ENCODE measurements at regions not wholly inside any gene's neighbourhood (a gene's known extent, or its start where the extent isn't known, plus 50 kb on each side); places are given as distances from the start of the nearest gene placed in this dataset.

GRCh38 chr11:70577948-70578347, 179.6 kb downstream of the CTTN start:
- Histone ChIP-seq H3K9me3 (ENCODE audit: control insufficient read depth, insufficient read depth, low read length) (no peaks in the 10 kb centered on the region), H3K27ac (ENCODE audit: low read length) (no peak overlapping the region), H3K4me1 (ENCODE audit: control insufficient read depth, insufficient read depth, low read length) (no peaks in the 10 kb centered on the region), H3K4me3 (ENCODE audit: low read length) (no peak overlapping the region), H3K27me3 (ENCODE audit: control insufficient read depth, insufficient read depth, low read length) (no peaks in the 10 kb centered on the region), H3K36me3 (ENCODE audit: control insufficient read depth, insufficient read depth, low read length) (no peaks in the 10 kb centered on the region)
- Mint-ChIP-seq H3K4me1 (no peaks in the 10 kb centered on the region), H3K4me3 (no peak overlapping the region), H3K36me3 (no peaks in the 10 kb centered on the region), H3K9me3 (no peaks in the 10 kb centered on the region), H3K27ac (no peak overlapping the region), H3K27me3 (ENCODE audit: low read depth in 2 of 2) (peaks cover 0 to 3% of the 10 kb centered on the region in 2 donors)
- no peak for ATAC-seq
- intact Hi-C loops (cut with micrococcal nuclease): no loop called here
- peak in 1 of 2 donors; percentile 9 for DNase-seq
- no peak for TF ChIP-seq CTCF (IDR thresholded peaks at IDR 0.05)
- WGBS (ENCODE audit: insufficient coverage): 82% methylated on average over 14 of the region's 14 CpGs

DNA sequence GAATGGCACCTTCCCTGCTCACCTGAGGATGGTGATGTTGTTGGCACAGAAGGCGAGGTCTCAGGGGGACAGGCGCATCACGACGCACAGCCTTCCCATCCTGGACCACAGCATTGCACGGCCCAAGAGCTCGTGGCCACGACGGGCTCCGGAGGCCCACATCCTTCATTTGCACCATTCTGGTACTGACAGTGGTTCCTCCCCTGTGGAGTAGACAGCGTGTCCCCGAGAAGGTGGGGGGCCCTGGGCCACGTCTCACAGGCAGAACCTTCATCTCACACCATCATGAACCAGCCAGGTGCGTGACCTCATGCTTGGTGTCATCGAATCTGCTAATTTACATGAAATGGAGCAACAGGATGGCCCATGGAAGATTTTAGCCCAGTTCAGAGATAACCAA, 180.0 kb downstream of the CTTN start:
- Histone ChIP-seq H3K27me3 (ENCODE audit: control insufficient read depth, insufficient read depth, low read length) (no peaks in the 10 kb centered on the region), H3K4me3 (ENCODE audit: low read length) (no peak overlapping the region), H3K27ac (ENCODE audit: low read length) (no peak overlapping the region), H3K36me3 (ENCODE audit: control insufficient read depth, insufficient read depth, low read length) (no peaks in the 10 kb centered on the region), H3K4me1 (ENCODE audit: control insufficient read depth, insufficient read depth, low read length) (no peaks in the 10 kb centered on the region), H3K9me3 (ENCODE audit: control insufficient read depth, insufficient read depth, low read length) (no peaks in the 10 kb centered on the region)
- Mint-ChIP-seq H3K36me3 (no peaks in the 10 kb centered on the region), H3K9me3 (no peaks in the 10 kb centered on the region), H3K27ac (no peak overlapping the region), H3K4me3 (no peak overlapping the region), H3K4me1 (no peaks in the 10 kb centered on the region), H3K27me3 (ENCODE audit: low read depth in 2 of 2) (peaks cover 0 to 3% of the 10 kb centered on the region in 2 donors)
- 82% methylated on average over 14 of the region's 14 CpGs for WGBS (ENCODE audit: insufficient coverage)
- DNase-seq (no peak), ATAC-seq (no peak)
- TF ChIP-seq CTCF (IDR thresholded peaks at IDR 0.05): no peak
- intact Hi-C loops (cut with micrococcal nuclease): no loop called here

GRCh38 chr11:70578831-70579230, 180.5 kb downstream of the CTTN start:
- ATAC-seq (no peak), DNase-seq (peak in 1 of 2 donors; percentile 4)
- intact Hi-C loops (cut with micrococcal nuclease): no loop called here
- Mint-ChIP-seq H3K27me3 (ENCODE audit: low read depth in 2 of 2) (peaks cover 0 to 3% of the 10 kb centered on the region in 2 donors), H3K9me3 (no peaks in the 10 kb centered on the region), H3K36me3 (no peaks in the 10 kb centered on the region), H3K27ac (no peak overlapping the region), H3K4me1 (no peaks in the 10 kb centered on the region), H3K4me3 (no peak overlapping the region)
- H3K9me3 ChIP-seq (ENCODE audit: control insufficient read depth, insufficient read depth, low read length): no peaks in the 10 kb centered on the region
- H3K27ac ChIP-seq (ENCODE audit: low read length): no peak overlapping the region
- no peaks in the 10 kb centered on the region for H3K36me3 ChIP-seq (ENCODE audit: control insufficient read depth, insufficient read depth, low read length)
- no peaks in the 10 kb centered on the region for H3K27me3 ChIP-seq (ENCODE audit: control insufficient read depth, insufficient read depth, low read length)
- H3K4me3 ChIP-seq (ENCODE audit: low read length): no peak overlapping the region
- H3K4me1 ChIP-seq (ENCODE audit: control insufficient read depth, insufficient read depth, low read length): no peaks in the 10 kb centered on the region
- WGBS (ENCODE audit: insufficient coverage): 78% methylated on average over 8 of the region's 9 CpGs
- TF ChIP-seq CTCF (IDR thresholded peaks at IDR 0.05): no peak

- Mint-ChIP-seq H3K27me3 (ENCODE audit: low read depth in 2 of 2) (peaks cover 0 to 3% of the 10 kb centered on the region in 2 donors), H3K36me3 (no peaks in the 10 kb centered on the region), H3K27ac (no peak overlapping the region), H3K9me3 (no peaks in the 10 kb centered on the region), H3K4me3 (no peak overlapping the region), H3K4me1 (no peaks in the 10 kb centered on the region)
- Histone ChIP-seq H3K27me3 (ENCODE audit: control insufficient read depth, insufficient read depth, low read length) (no peaks in the 10 kb centered on the region), H3K27ac (ENCODE audit: low read length) (no peak overlapping the region), H3K9me3 (ENCODE audit: control insufficient read depth, insufficient read depth, low read length) (no peaks in the 10 kb centered on the region), H3K36me3 (ENCODE audit: control insufficient read depth, insufficient read depth, low read length) (no peaks in the 10 kb centered on the region), H3K4me1 (ENCODE audit: control insufficient read depth, insufficient read depth, low read length) (no peaks in the 10 kb centered on the region), H3K4me3 (ENCODE audit: low read length) (no peak overlapping the region)
- ATAC-seq (no peak), DNase-seq (peak in 1 of 2 donors; percentile 4)
- 89% methylated on average over 13 of the region's 14 CpGs for WGBS (ENCODE audit: insufficient coverage)
- intact Hi-C loops (cut with micrococcal nuclease): no loop called here
- no peak for TF ChIP-seq CTCF (IDR thresholded peaks at IDR 0.05)
Measured at GRCh38 chr11:70579316-70579955, 181.1 kb downstream of the CTTN start.
